Caco-2 (cell line): ENCODE measurements at regions not wholly inside any gene's neighbourhood (a gene's known extent, or its start where the extent isn't known, plus 50 kb on each side); places are given as distances from the start of the nearest gene placed in this dataset.

Source experiments
- BruUV-seq: library from RNA; stranded (reverse); fragments of 400-500 nt; replicated peaks from 2 replicates; lab custom pipeline; 2021; lab: Mats Ljungman, UMichigan
- CTCF ChIA-PET: fragments of 300-600 bp; sonication (Branson Sonifier 250); formaldehyde crosslinking; loops from one replicate; lab custom pipeline; 2022; ENCODE audit warnings: antibody characterized with exemption; lab: Charles Lee
- POLR2A ChIA-PET: fragments of 300-600 bp; sonication (Branson Sonifier 250); formaldehyde crosslinking; loops from one replicate; lab custom pipeline; 2022; ENCODE audit warnings: antibody characterized with exemption; lab: Charles Lee
- DNase-seq, 2 experiments: peaks; one replicate each; pipeline versions ENCODE4 v3.0.0 to v3.0.0-alpha.2; 2020 to 2022
- H3K27me3 ChIP-seq: replicated peaks from 2 replicates; pipeline ENCODE4 v1.6.0; 2011; ENCODE audit warnings: low read length; ENCODE audit not compliant: control insufficient read depth, insufficient read depth
- H3K36me3 ChIP-seq: 2 replicates; pipeline ENCODE4 v1.5.1; 2011; ENCODE audit warnings: low read length; ENCODE audit not compliant: control insufficient read depth, insufficient read depth
- H3K4me1 ChIP-seq: fragments of 250-450 bp; sonication (Bioruptor Pico); 2 replicates; pipeline ENCODE4 v1.5.1; 2020; ENCODE audit warnings: mild to moderate bottlenecking
- H3K4me3 ChIP-seq: 2 replicates; pipeline ENCODE4 v1.5.1; 2011; ENCODE audit warnings: low read depth, mild to moderate bottlenecking, control low read depth, low read length
- H3K9me3 ChIP-seq: fragments of 250-450 bp; sonication (Bioruptor Pico); 2 replicates; pipeline ENCODE4 v1.5.1; 2020; ENCODE audit warnings: mild to moderate bottlenecking, moderate library complexity
- H3K27ac Mint-ChIP-seq: one replicate; pipeline ENCODE4 v1.8.0; 2022; ENCODE audit warnings: mixed read lengths; ENCODE audit not compliant: unreplicated experiment
- H3K27me3 Mint-ChIP-seq: one replicate; pipeline ENCODE4 v1.8.0; 2022; ENCODE audit warnings: mixed read lengths; ENCODE audit not compliant: insufficient read depth, unreplicated experiment
- H3K36me3 Mint-ChIP-seq: one replicate; pipeline ENCODE4 v1.8.0; 2022; ENCODE audit warnings: mild to moderate bottlenecking, mixed read lengths; ENCODE audit not compliant: insufficient read depth, unreplicated experiment
- H3K4me1 Mint-ChIP-seq: one replicate; pipeline ENCODE4 v1.8.0; 2022; ENCODE audit warnings: low read depth, mixed read lengths; ENCODE audit not compliant: unreplicated experiment
- H3K4me3 Mint-ChIP-seq: one replicate; pipeline ENCODE4 v1.8.0; 2022; ENCODE audit warnings: mild to moderate bottlenecking, moderate library complexity, mixed read lengths; ENCODE audit not compliant: unreplicated experiment
- H3K9me3 Mint-ChIP-seq: one replicate; pipeline ENCODE4 v1.8.0; 2022; ENCODE audit warnings: mixed read lengths; ENCODE audit not compliant: unreplicated experiment
- intact Hi-C: fragments of 100-400 bp; cut with micrococcal nuclease; formaldehyde crosslinking; loops from one replicate; pipeline ENCODE4 v1.10.0; 2022; ENCODE audit not compliant: unreplicated experiment
- TF ChIP-seq, protein P1 (sequence below), 2 experiments: fragments of 200-600 bp in 1 of 2; IDR thresholded peaks; 1 replicate in 1 of 2; 2 replicates in 1 of 2; pipeline versions ENCODE4 v1.5.1 to v1.8.0; 2011 to 2022; ENCODE audit warnings: antibody characterized with exemption in 1 of 2, control low read depth in 1 of 2, inconsistent platforms in 1 of 2, low read depth in 1 of 2, low read length in 1 of 2, mild to moderate bottlenecking in 1 of 2, moderate library complexity in 1 of 2; ENCODE audit not compliant: insufficient read depth in 1 of 2, severe bottlenecking in 1 of 2, unreplicated experiment in 1 of 2

- BruUV-seq = no TSS peak
- DNase-seq = no peak
- ChIA-PET CTCF (interaction anchor here (0.5 kb wide), 1 partner anchor 30 kb away, joined by 3 read pairs; no protein-coding TSS in a partner anchor), POLR2A (no interaction called here)
- no peak overlapping the region for H3K4me3 Mint-ChIP-seq
- no peaks in the 10 kb centered on the region for H3K4me1 Mint-ChIP-seq
- TF ChIP-seq, protein P1, sequence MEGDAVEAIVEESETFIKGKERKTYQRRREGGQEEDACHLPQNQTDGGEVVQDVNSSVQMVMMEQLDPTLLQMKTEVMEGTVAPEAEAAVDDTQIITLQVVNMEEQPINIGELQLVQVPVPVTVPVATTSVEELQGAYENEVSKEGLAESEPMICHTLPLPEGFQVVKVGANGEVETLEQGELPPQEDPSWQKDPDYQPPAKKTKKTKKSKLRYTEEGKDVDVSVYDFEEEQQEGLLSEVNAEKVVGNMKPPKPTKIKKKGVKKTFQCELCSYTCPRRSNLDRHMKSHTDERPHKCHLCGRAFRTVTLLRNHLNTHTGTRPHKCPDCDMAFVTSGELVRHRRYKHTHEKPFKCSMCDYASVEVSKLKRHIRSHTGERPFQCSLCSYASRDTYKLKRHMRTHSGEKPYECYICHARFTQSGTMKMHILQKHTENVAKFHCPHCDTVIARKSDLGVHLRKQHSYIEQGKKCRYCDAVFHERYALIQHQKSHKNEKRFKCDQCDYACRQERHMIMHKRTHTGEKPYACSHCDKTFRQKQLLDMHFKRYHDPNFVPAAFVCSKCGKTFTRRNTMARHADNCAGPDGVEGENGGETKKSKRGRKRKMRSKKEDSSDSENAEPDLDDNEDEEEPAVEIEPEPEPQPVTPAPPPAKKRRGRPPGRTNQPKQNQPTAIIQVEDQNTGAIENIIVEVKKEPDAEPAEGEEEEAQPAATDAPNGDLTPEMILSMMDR (IDR thresholded peaks at IDR 0.05; ENCODE audit: insufficient read depth in 1 of 2, low read depth in 1 of 2, low read length in 1 of 2, severe bottlenecking in 1 of 2, unreplicated experiment in 1 of 2) = no peak
- peaks cover 21% of the 10 kb centered on the region for H3K27me3 Mint-ChIP-seq
- Histone ChIP-seq H3K4me3 (no peak overlapping the region), H3K9me3 (no peaks in the 10 kb centered on the region; the same call in 1 of the 2 replicates), H3K4me1 (no peaks in the 10 kb centered on the region), H3K27me3 (no peaks in the 10 kb centered on the region; the same call in 1 of the 2 replicates), H3K36me3 (no peaks in the 10 kb centered on the region)
- H3K9me3 Mint-ChIP-seq = no peaks in the 10 kb centered on the region
- no peaks in the 10 kb centered on the region for H3K36me3 Mint-ChIP-seq
- intact Hi-C loops = no loop called here
- no peak overlapping the region for H3K27ac Mint-ChIP-seq
Measured at GRCh38 chr17:51355441-51356410, 95.4 kb downstream of the UTP18 start.

- Histone ChIP-seq H3K9me3 (no peaks in the 10 kb centered on the region; the same call in 1 of the 2 replicates), H3K36me3 (no peaks in the 10 kb centered on the region), H3K27me3 (peaks cover 2% of the 10 kb centered on the region; the same call in 1 of the 2 replicates), H3K4me1 (no peaks in the 10 kb centered on the region), H3K4me3 (no peak overlapping the region)
- BruUV-seq = no TSS peak
- DNase-seq = no peak
- H3K4me3 Mint-ChIP-seq = no peak overlapping the region
- peaks cover 24% of the 10 kb centered on the region for H3K27me3 Mint-ChIP-seq
- H3K27ac Mint-ChIP-seq = no peak overlapping the region
- H3K9me3 Mint-ChIP-seq = no peaks in the 10 kb centered on the region
- no peaks in the 10 kb centered on the region for H3K4me1 Mint-ChIP-seq
- CTCF ChIA-PET = interaction anchor here (0.8 kb wide), 1 partner anchor 58 kb away, joined by 3 read pairs; no protein-coding TSS in a partner anchor
- POLR2A ChIA-PET = no interaction called here
- no peaks in the 10 kb centered on the region for H3K36me3 Mint-ChIP-seq
- intact Hi-C loops = no loop called here
- TF ChIP-seq, protein P1 (IDR thresholded peaks at IDR 0.05; ENCODE audit: insufficient read depth in 1 of 2, low read depth in 1 of 2, low read length in 1 of 2, severe bottlenecking in 1 of 2, unreplicated experiment in 1 of 2) = no peak
Measured at GRCh38 chr17:51359055-51359454, 98.7 kb downstream of the UTP18 start.

DNA sequence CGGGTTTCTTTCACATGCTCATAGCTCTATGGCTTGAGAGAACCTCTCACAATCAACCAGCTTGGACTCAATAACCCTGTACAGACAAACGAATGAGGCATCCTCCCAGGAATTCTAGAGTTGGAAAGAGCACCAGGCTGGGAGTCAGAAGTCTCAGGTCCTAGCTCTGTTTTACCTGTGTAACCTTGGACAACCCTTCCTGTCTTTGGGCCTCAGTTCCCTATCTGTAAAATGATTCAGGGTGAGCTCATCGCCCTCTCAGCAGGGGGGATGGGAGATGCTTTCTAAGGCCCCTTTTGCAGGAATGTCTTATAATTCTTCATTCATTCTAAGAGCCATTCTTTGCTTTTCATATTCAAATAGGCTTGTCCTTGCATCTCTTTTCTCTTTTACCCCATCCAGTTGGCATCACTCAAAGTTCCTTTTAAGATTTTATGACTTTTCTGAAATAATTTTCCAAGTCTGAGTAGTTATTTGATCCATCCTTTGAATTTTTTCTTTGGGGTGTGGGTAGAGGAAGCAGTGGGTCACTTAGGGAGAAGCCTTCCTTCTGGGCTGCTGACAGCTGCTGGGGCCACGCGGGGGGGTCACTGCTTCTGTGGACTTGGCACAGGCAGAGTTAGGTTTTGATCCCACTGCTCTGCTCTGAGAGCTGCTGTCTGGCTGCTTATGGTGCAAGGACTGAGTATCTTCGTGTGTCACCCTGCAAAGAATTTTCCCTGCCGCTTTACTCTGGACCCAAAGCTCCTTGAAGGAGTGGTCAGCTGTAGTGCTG is 102.7 kb downstream of the UTP18 start:
- no peaks in the 10 kb centered on the region for H3K36me3 Mint-ChIP-seq
- Histone ChIP-seq H3K36me3 (no peaks in the 10 kb centered on the region), H3K27me3 (peaks cover 4% of the 10 kb centered on the region; the same call in 1 of the 2 replicates), H3K4me3 (no peak overlapping the region), H3K9me3 (no peaks in the 10 kb centered on the region; the same call in 1 of the 2 replicates), H3K4me1 (no peaks in the 10 kb centered on the region)
- peaks cover 39% of the 10 kb centered on the region for H3K27me3 Mint-ChIP-seq
- DNase-seq = no peak
- H3K4me1 Mint-ChIP-seq = no peaks in the 10 kb centered on the region
- H3K4me3 Mint-ChIP-seq = no peak overlapping the region
- H3K27ac Mint-ChIP-seq = no peak overlapping the region
- CTCF ChIA-PET = interaction anchor here (0.7 kb wide), 1 partner anchor 64 kb away, joined by 3 read pairs; no protein-coding TSS in a partner anchor
- no TSS peak for BruUV-seq
- TF ChIP-seq, protein P1 (IDR thresholded peaks at IDR 0.05; ENCODE audit: insufficient read depth in 1 of 2, low read depth in 1 of 2, low read length in 1 of 2, severe bottlenecking in 1 of 2, unreplicated experiment in 1 of 2) = no peak
- intact Hi-C loops = no loop called here
- H3K9me3 Mint-ChIP-seq = no peaks in the 10 kb centered on the region
- POLR2A ChIA-PET = no interaction called here
